Adrenal gland (tissue), 5 donors: ENCODE measurements at regions not wholly inside any gene's neighbourhood (a gene's known extent, or its start where the extent isn't known, plus 50 kb on each side); places are given as distances from the start of the nearest gene placed in this dataset.

Source experiments
- CTCF ChIP-seq, 6 experiments: fragments of 450-650 bp in 4 of 6; fragments of 200-600 bp in 2 of 6; sonication (generic) in 1 of 6; IDR thresholded peaks; 1 replicate in 5 of 6; 2 replicates in 1 of 6; pipeline versions ENCODE4 v1.5.1 to v1.8.0; 2016 to 2021; ENCODE audit warnings: antibody characterized with exemption in 6 of 6, mild to moderate bottlenecking in 2 of 6, moderate library complexity in 1 of 6
- POLR2A ChIP-seq, 2 donors: fragments of 450-650 bp; IDR thresholded peaks; one replicate each; pipeline ENCODE4 v1.6.1; 2017; ENCODE audit warnings: antibody characterized with exemption in 2 of 2, mild to moderate bottlenecking in 2 of 2, moderate library complexity in 1 of 2
- donor health status: DM: no; HTN: no; CAD: no.

- TF ChIP-seq POLR2A (IDR thresholded peaks at IDR 0.05) = no peak
- TF ChIP-seq CTCF (IDR thresholded peaks at IDR 0.05) = no peak
Observed at GRCh38 chr12:24062642-24063245, 113.3 kb upstream of the SOX5 start.
